CD4-positive, alpha-beta T cell (primary cell): ENCODE measurements at regions not wholly inside any gene's neighbourhood (a gene's known extent, or its start where the extent isn't known, plus 50 kb on each side); places are given as distances from the start of the nearest gene placed in this dataset.

Source experiments
- ATAC-seq: fragments of 200-7000 bp; cut with Tn5 transposase; one replicate; pipeline ENCODE4 v1.10.0; 2022; ENCODE audit warnings: mild to moderate bottlenecking; ENCODE audit not compliant: poor library complexity
- CTCF ChIA-PET: fragments of 350-600 bp; sonication (Branson Sonifier 250); formaldehyde crosslinking; loops from one replicate; lab custom pipeline; 2021; ENCODE audit warnings: antibody characterized with exemption, inconsistent platforms; lab: Charles Lee
- POLR2A ChIA-PET: fragments of 350-600 bp; sonication (Branson Sonifier 250); formaldehyde crosslinking; loops from one replicate; lab custom pipeline; 2021; ENCODE audit warnings: antibody characterized with exemption, inconsistent platforms; lab: Charles Lee
- DNase-seq, 14 experiments: peaks; one replicate each; pipeline ENCODE4 v3.0.0-alpha.2; 2013 to 2020; ENCODE audit warnings: mixed read lengths in 2 of 14
- H3K27ac ChIP-seq, 2 donors: one replicate each; pipeline versions ENCODE4 v1.5.1 to v1.7.0; 2013; ENCODE audit warnings: low read length in 2 of 2, low read depth in 1 of 2, mild to moderate bottlenecking in 1 of 2
- H3K27me3 ChIP-seq, 2 experiments: 1 replicate in 1 of 2; 2 replicates in 1 of 2; pipeline versions ENCODE4 v1.6.1 to v1.7.0; 2013; ENCODE audit warnings: low read length in 2 of 2, control low read depth in 1 of 2, mild to moderate bottlenecking in 1 of 2, moderate library complexity in 1 of 2; ENCODE audit not compliant: insufficient read depth in 2 of 2, control insufficient read depth in 1 of 2
- H3K36me3 ChIP-seq: one replicate; pipeline ENCODE4 v1.6.1; 2013; ENCODE audit warnings: low read length, control low read depth; ENCODE audit not compliant: insufficient read depth
- H3K4me1 ChIP-seq: one replicate; pipeline ENCODE4 v1.6.1; 2013; ENCODE audit warnings: low read length, control low read depth; ENCODE audit not compliant: insufficient read depth
- H3K4me3 ChIP-seq: one replicate; pipeline ENCODE4 v1.5.1; 2013; ENCODE audit warnings: mild to moderate bottlenecking, low read length, moderate library complexity
- H3K9me3 ChIP-seq, 2 experiments: 1 replicate in 1 of 2; 2 replicates in 1 of 2; pipeline versions ENCODE4 v1.6.1 to v1.7.0; 2013; ENCODE audit warnings: low read length in 2 of 2, mild to moderate bottlenecking in 2 of 2, control low read depth in 1 of 2, moderate library complexity in 1 of 2; ENCODE audit not compliant: control insufficient read depth in 1 of 2, insufficient read depth in 1 of 2
- H3K27ac Mint-ChIP-seq: one replicate; pipeline ENCODE4 v1.8.0; 2020; ENCODE audit warnings: mixed read lengths
- H3K27me3 Mint-ChIP-seq: one replicate; pipeline ENCODE4 v1.8.0; 2021; ENCODE audit warnings: mixed read lengths
- H3K36me3 Mint-ChIP-seq: one replicate; pipeline ENCODE4 v1.8.0; 2021; ENCODE audit warnings: low read depth, mixed read lengths
- H3K4me1 Mint-ChIP-seq: one replicate; pipeline ENCODE4 v1.8.0; 2021; ENCODE audit warnings: low read depth, mixed read lengths
- H3K4me3 Mint-ChIP-seq: one replicate; pipeline ENCODE4 v1.8.0; 2020; ENCODE audit warnings: mild to moderate bottlenecking, mixed read lengths
- H3K9me3 Mint-ChIP-seq: one replicate; pipeline ENCODE4 v1.8.0; 2020; ENCODE audit warnings: mixed read lengths
- CTCF ChIP-seq: fragments of 200-600 bp; IDR thresholded peaks from one replicate; pipeline ENCODE4 v1.8.0; 2022; ENCODE audit warnings: antibody characterized with exemption, mild to moderate bottlenecking
- intact Hi-C, 2 experiments: fragments of 100-400 bp; cut with DNase I in 1 of 2; cut with micrococcal nuclease in 1 of 2; formaldehyde crosslinking; loops; one replicate each; pipeline versions ENCODE4 v1.15.1 to v1.9.0; 2023 to 2025; cut with DNase I, micrococcal nuclease

- H3K27ac Mint-ChIP-seq, result no peak overlapping the region
- Histone ChIP-seq H3K4me1 (no peaks in the 10 kb centered on the region), H3K9me3 (peaks cover 0 to 15% of the 10 kb centered on the region in 2 experiments), H3K27me3 (no peaks in the 10 kb centered on the region), H3K36me3 (no peaks in the 10 kb centered on the region), H3K27ac (no peak overlapping the region), H3K4me3 (no peak overlapping the region)
- POLR2A ChIA-PET, result no interaction called here
- intact Hi-C loops, result no loop called here
- H3K4me3 Mint-ChIP-seq, result no peak overlapping the region
- H3K36me3 Mint-ChIP-seq, result no peaks in the 10 kb centered on the region
- H3K4me1 Mint-ChIP-seq, result no peaks in the 10 kb centered on the region
- CTCF ChIA-PET, result no interaction called here
- ATAC-seq, result no peak
- TF ChIP-seq CTCF, result no peak
- H3K27me3 Mint-ChIP-seq, result no peaks in the 10 kb centered on the region
- peaks cover 18% of the 10 kb centered on the region for H3K9me3 Mint-ChIP-seq
- no peak for DNase-seq
These were observed 619.1 kb upstream of the ANKRD30A start for GRCh38 chr10:36506261-36506660.

DNA sequence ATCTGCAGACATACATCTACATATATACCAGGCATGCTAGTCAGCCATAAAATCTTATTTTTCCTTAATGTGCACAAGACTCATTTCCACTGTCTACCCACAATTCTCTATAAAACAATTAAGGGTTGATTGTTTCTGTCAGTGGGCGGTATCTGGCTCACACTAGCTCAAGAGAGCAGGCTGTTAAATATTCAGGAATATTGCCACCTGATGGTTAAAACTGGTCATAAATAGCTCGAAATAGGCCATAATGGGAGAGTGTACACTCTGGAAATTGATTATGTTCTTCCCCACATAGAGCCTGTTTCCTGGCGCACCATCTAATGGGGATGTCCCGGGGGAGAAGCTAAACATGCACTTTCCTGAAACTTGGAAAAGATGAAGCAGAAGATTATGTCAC, 620.6 kb upstream of the ANKRD30A start:
- Histone ChIP-seq H3K4me3 (no peak overlapping the region), H3K9me3 (peaks cover 0 to 14% of the 10 kb centered on the region in 2 experiments), H3K27me3 (no peaks in the 10 kb centered on the region), H3K27ac (no peak overlapping the region), H3K4me1 (no peaks in the 10 kb centered on the region), H3K36me3 (no peaks in the 10 kb centered on the region)
- H3K4me3 Mint-ChIP-seq, result no peak overlapping the region
- H3K9me3 Mint-ChIP-seq, result peaks cover 13% of the 10 kb centered on the region
- TF ChIP-seq CTCF, result no peak
- ChIA-PET CTCF (no interaction called here), POLR2A (no interaction called here)
- intact Hi-C loops, result no loop called here
- H3K4me1 Mint-ChIP-seq, result no peaks in the 10 kb centered on the region
- no peak overlapping the region for H3K27ac Mint-ChIP-seq
- H3K27me3 Mint-ChIP-seq, result no peaks in the 10 kb centered on the region
- H3K36me3 Mint-ChIP-seq, result no peaks in the 10 kb centered on the region
- ATAC-seq, result no peak
- DNase-seq, result no peak

- H3K4me1 Mint-ChIP-seq, result no peaks in the 10 kb centered on the region
- Histone ChIP-seq H3K9me3 (peaks cover 0 to 13% of the 10 kb centered on the region in 2 experiments), H3K4me1 (no peaks in the 10 kb centered on the region), H3K27ac (no peak overlapping the region), H3K4me3 (no peak overlapping the region), H3K36me3 (no peaks in the 10 kb centered on the region), H3K27me3 (no peaks in the 10 kb centered on the region)
- intact Hi-C loops, result no loop called here
- peaks cover 3% of the 10 kb centered on the region for H3K9me3 Mint-ChIP-seq
- no peaks in the 10 kb centered on the region for H3K36me3 Mint-ChIP-seq
- no peak for TF ChIP-seq CTCF
- POLR2A ChIA-PET, result no interaction called here
- H3K27ac Mint-ChIP-seq, result no peak overlapping the region
- CTCF ChIA-PET, result no interaction called here
- no peaks in the 10 kb centered on the region for H3K27me3 Mint-ChIP-seq
- no peak overlapping the region for H3K4me3 Mint-ChIP-seq
- DNase-seq, result no peak
- ATAC-seq, result no peak
These were observed 625.1 kb upstream of the ANKRD30A start for GRCh38 chr10:36500266-36500665.
